NCI-H345 treated with DMSO at 0.1 percent for 48 hours (cell line): ENCODE measurements at regions not wholly inside any gene's neighbourhood (a gene's known extent, or its start where the extent isn't known, plus 50 kb on each side); places are given as distances from the start of the nearest gene placed in this dataset.

Experiments used
- DNase-seq: peaks from one replicate; lab custom pipeline; 2025; ENCODE audit not compliant: unreplicated experiment; lab: John Stamatoyannopoulos, UW

DNA sequence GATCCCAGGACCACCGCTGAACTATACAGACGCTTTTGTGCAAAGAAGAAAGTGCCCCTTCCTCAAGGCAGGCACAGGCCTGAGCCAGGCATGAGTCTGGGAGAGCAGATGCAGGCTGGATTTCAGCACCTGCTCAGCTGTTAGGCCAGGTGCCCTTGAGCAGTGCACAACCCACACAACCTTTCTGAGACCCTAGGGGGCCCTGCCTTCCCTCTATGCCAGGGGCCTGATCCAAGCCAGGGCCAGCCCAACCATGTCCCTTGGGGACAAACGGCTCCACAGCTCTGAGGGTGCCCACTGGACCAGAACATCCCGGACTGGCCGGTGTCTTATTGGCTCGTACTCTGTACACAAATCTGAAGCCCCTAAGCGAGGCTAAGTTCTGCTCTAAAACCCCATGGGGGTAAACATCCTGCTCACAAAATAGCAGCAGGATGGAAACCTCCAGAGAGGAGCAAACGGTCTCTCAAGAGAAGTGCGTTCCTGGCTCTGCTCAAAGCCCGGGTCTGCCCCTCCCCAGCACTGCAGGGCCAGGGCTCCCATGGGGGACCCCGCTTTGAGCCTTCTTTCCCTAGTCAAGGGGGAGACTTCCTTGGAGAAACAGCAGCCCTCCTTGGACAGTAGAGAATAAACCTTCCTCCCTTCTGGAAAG is 275.1 kb downstream of the NPHP4 start:
- no peak for DNase-seq

DNA sequence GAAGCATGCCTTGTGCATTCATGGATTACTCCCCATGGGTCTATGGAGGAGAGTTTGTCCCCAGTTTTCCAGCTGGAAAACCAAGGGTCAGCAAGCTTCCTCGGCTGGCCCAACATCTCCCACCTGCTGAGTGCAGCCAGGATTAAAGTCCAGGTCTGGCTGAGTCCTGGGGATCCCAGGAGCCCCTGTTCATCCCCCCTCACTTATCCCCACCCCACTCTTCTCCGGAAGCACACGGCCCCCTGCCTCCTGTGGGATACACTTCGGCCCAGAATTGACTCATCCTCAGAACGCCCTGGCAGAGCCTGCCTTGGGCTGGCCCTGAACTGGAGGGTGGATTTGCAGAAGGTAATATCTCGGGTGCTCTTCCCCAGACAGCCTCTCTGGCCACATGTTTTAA is 276.1 kb downstream of the NPHP4 start:
- no peak for DNase-seq

DNA sequence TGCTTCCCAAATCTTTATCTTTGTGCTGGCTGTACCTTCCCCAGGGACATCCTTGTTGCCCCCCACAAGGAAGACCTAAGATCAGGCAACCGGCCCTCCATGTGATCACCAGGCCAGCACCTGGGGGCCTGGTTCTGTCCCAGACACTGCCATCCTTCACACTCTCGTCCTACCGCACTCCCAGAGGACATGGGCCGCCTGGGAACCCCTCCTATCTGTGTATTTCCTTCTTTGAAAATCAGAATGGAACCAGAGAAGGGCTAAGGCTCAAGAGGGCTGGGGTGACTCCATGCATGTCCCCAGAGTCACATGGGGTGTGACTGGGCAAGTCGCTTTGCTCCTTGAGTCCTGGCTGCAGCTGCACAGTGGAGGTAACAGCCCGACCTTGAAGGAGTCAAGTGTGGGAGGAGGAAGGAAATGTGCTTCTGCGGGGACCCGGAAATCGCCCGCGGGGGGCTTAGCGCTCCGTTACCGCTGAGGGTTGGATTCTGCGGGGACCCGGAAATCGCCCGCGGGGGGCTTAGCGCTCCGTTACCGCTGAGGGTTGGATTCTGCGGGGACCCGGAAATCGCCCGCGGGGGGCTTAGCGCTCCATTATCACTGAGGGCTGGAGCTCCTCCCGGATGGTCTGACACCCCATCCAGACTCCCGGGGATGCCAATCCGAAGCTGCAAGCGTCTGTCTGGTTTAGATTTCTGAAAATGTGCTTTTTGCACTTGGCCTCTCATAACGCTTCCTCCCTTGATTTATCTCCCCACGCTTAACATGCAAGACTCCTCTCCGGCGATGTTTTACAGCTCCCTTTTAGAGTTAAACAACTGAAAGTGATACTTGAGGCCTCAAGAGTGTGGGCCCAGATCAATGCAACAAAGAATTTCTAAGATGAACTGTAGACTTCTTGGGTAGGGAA is 278.9 kb downstream of the NPHP4 start:
- DNase-seq: no peak

DNA sequence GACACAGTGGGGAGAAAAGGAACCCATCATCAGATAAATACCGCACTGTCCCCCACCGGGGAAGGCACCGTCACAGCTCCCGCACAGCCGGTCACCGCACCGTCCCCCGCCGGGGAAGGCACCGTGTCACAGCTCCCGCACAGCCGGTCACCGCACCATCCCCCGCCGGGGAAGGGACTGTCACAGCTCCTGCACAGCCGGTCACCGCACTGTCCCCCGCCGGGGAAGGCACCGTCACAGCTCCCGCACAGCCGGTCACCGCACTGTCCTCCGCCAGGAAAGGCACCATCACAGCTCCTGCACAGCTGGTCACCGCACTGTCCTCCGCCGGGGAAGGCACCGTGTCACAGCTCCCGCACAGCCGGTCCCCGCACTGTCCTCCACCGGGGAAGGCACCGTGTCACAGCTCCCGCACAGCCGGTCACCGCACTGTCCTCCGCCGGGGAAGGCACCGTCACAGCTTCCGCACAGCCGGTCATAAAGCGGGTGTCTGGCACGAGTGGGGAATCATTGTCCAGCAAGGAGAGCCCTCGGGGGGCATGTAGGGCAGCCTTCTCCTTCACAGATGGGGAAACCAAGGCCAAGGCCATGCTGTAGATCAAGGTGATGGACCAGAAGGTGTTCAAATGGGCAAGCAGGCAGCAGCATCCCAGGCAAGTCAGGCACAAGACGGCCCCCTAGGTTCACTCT is 280.1 kb downstream of the NPHP4 start:
- no peak for DNase-seq

DNA sequence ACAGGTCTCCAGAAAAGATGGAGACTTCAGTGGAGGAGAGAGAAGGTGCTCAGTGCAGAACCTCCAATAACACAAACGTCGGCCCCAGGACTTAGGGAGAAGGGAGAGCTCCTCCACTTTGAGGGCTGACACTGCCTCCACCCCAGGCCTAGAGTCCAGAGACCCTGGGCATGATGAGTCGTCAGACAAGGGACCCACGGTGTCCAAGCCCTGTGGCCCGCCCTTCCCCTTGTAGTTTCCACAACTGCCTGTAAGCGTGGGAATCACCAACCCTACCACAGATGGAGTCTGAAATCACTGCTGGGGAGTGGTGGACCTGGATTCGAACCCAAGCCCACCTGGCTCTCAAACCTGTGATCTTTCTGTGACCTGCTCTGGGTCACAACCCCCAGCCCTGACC is 281.1 kb downstream of the NPHP4 start:
- no peak for DNase-seq

DNA sequence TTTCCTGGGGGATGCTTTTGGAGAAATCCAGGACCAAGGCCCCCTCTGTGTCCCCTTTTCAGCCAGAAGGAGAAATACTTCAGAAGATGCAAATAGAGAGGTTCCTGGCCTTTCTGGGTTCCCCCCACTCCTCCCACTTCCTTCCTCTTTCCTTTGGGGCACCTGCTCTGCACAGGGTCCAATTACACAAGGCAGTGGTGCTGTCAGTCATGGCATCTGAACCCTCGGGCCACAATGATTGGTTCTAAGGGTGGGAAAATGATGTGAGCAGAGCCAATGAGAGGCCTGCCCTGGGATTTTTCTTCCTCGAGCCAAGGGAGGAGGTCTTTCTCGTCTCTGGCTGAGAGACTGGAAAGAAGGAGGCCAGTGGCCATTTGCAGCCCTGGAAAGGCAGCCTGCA is 282.2 kb downstream of the NPHP4 start:
- no peak for DNase-seq

DNA sequence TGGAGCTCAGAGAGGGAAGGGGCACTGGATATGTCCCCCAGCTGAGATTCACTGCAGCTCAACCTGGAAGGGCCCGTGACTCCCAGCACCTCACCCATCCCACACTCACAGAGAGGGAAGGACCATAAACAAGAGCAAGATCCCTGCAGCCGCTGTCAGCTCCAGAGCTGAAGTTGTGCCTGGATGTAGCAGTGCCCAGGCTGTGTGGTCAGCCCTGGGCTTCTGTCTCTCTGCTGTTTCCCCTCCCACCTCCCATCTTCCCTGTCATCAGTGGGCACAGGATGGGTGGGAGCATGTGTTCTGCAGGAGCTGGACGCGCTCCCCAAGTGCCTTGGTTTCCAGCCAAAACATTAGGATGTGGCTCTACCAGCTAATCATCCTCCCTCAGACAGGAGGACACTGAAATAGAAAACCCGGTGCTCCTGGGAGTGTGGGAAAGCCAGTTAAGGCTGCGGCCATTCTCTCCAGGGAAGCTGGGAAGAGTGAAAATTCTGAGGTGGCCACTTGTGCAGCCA is 282.7 kb downstream of the NPHP4 start:
- DNase-seq: no peak

DNA sequence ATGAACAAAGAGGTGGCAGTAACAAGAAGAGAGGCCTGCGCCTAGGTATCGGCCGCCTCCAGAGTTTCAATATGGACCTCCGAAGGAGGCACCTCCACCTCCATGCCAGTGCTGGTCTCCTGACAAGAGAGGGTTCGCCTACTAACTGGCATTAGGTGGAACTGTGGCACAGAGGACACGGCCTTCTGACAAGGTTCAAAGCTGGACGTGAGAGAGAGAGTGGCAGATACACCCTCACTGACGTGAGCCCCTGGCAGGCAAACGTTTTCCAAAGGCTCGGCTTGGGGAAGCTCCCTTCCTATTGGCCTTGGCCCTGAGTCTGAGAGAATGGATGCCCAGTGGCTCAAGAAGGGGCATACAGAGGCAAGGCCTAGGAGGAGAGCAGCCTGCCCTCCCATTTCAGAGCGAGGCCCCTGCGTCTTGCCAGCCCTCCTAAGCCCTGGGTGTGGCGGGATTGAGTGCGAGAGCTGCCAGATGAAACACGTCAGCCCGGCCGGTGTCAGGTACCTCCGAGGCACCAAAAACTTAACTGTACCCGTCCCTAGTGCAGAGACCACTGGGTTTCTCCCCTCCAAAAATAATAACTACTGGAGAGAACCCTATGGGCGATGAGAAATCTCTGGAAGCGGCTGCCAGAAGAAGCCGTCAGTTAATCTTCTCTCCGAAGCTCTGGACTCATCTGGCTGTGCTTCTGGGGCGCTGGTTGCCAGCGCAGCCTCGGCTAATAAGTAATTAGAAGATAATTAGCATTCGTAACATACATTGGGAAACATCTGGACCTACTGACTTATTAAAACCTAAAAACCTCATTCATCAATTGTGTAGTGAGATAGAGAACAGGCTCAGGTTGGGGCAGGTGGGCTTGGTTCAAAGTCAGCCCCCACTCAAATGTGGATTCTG is 283.6 kb downstream of the NPHP4 start:
- no peak for DNase-seq

DNA sequence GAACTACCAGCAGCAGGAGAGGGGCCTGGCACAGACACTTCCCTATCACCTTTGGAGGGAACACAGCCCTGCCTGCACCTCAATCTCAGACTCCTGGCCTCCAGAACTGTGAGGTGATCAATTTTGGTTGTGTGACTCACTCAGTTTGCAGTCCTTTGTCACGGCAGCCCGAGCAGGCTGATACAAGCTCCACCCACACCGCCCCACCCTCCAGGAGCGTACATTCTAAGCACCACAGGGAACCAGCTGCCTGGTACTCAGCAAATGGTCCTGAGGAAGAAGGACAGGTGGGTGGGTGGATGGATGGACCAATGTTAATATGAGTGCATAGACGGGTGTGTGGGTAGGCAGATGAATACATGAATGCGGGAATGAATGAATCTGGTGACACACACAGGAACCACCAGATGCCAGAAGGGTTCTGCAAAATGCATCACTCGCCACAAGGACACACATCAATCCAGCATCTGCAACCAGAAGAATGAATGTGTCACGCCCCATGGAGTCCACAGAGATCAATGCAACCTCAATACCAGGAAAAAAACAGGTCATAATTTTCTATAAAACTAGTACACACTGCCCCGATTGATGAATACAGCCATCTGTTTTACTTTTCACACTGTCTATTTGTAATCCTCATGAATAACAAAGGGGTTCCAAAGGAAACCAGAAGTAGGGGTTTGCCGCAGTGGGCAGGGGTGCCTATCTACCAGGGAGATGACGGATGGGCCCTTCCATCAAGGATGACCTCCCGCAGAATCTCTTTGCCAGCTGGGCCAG is 284.5 kb downstream of the NPHP4 start:
- no peak for DNase-seq

DNA sequence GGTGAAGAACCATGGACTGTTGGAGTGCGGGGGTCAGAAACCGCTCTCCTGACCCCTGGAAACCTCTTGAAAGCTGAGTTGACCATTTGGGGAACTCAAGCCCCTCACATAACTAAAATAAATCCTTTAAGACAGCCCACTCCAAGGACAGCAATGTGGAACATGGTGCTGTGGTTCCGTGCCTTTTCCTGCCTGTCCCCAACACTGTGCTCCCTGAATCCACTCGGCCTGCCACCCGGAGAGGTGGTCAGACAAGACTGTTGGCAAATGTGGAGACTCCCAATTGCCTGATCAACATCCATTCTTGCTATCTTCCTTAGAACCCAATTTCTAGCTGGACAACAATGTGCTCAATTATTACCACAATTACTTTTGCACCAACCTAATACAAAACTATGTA is 286.0 kb downstream of the NPHP4 start:
- no peak for DNase-seq

DNA sequence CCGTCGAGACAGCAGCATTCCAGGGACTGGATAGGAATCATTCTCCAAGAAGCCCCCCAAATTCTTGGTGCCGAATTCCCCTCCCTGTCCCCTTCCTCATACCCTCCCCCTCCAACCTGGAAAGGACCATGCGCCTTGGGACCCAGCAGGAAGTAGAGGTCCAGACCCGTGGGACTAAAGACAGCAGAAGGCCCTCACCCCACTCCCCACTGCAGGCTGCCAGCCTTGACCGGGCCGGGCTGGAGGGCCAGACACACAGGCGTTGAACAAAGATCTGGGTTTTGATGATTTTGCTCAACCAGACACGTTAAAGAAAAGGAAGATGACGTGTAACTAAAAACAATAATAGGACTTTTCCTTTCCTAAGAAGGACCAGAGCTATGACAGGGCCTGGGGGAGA is 286.5 kb downstream of the NPHP4 start:
- DNase-seq: no peak

DNA sequence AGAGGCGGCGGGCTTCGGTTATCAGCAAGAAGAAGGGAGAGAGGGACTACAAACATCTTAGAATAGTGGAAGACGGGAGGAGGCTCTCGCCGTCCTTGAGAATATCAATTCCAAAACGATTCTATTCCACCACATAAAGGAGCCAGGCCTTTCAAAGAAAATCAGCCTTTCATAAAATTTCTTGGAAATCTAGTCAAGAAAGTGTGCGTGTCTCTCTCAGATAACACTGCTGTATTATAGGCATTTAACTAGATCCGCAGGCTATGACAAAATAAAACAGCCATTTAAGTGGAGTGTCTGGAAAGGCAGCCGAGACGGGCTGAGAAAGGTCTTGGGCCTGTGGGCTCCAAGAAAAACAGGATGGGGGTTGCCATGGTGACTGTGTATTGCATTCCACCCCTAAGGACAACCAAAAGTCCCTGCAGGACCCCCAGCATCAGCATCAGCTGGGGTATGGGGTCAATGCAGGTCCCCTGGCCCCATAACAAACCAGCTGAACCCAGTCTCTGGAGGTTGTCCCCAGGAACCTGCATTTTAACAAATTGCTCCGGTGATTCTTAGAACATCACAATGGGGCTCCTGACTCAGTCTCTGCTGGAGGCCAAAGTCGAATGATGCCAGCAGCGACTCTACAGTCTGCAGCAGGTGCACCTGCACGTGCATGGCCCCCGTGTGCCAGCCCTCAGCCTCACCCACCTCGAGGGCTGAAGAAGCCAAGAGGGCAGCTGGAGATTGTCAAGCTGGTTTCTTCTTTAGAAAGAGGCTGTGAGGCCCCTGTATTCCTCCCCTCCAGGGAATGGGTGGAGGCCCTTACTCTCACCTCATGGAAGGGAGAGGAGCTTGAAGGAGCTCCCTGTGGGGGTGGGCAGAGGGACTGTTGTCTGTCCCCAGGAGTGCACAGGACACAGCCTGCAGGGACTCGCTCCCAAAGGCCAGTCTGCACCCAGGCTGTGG is 287.4 kb downstream of the NPHP4 start:
- DNase-seq: no peak

DNA sequence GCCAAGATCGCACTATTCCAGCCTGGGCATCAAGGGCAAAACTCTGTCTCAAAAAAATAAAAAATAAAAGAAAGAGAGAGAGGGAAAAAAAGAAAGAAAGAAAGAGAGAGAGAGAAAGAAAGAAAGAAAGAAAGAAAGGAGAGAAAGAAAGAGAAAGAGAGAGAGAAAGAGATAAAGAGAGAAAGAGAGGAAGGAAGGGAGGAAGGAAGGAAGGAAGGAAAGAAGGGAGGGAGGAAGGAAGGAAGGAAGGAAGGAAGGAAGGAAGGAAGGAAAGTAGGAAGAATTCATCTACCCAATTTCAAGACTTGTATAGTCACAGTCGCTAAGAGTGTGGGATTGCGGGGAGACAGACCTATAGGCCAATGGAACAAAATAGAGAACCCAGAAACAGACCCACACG is 290.6 kb downstream of the NPHP4 start:
- no peak for DNase-seq

DNA sequence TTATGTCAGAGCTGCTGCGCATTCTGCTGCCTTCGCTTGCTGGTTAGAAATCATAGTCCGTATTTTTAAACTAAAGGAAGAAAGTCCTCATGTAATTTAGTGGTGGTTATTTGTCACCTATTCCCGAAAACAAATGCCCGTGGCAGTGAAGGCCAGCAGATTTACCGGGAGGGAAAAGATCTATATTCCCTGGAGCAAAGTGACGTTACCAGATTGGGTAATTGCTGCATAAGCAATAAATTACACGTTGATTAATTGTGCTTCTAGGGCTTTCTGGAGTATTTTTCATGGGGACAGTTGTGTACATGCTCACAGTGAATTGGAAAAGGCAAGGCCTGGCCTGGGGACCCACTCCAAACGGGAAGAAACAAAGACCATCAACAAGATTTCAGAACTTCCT is 298.7 kb downstream of the NPHP4 start:
- no peak for DNase-seq

DNA sequence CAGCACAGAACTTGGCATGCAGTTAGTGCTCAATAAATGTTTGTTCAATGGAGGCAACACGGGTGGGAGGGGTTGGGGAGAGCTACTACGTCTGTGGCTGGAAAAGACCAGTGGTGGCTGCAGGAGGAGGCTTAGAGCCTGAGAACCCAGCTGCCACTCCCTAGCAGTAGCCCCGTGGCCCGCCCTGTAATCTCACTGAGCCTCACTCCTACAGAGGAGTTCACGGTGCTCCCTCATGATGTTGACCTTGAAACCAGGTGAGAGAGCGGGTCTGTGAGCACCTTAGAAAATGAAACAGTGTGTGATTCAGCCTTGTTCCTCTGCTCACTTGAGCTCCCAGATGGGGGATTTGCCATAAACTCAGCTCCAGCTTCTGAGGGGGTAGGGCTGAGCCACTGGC is 299.6 kb downstream of the NPHP4 start:
- no peak for DNase-seq

DNA sequence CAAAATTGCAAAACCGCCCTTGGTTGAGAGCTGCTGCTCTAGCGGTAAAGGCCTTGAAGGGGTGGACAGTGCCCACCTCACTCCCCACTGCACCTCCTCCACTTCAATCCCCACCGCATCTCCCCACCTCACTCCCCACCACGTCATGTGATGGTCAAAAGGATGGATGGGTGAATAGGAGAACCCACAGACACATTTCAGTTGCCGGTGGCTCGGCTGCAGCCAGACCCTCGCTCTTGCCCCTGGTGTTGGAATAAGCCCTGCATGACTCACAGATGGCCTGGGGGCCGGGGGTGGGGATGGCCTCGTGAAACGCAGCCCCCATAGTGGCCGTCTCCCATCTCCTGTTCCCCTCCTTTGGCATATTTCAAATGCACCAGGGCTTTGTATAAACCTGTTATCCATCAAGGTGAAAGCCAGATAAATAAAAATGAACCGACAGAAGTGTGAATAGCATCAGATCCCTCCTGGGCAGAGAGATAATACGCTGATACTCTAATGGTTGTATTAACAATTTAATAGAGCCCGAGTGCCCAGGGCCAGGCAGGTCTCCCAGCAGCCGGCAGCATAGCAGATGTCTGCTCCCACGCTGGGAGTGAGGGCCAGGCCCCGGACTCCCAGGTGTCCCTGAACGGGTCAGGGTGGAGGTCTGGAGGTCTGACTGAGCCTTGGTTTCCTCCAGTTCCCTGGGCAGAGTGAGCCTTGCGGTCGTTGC is 300.3 kb downstream of the NPHP4 start:
- no peak for DNase-seq

DNA sequence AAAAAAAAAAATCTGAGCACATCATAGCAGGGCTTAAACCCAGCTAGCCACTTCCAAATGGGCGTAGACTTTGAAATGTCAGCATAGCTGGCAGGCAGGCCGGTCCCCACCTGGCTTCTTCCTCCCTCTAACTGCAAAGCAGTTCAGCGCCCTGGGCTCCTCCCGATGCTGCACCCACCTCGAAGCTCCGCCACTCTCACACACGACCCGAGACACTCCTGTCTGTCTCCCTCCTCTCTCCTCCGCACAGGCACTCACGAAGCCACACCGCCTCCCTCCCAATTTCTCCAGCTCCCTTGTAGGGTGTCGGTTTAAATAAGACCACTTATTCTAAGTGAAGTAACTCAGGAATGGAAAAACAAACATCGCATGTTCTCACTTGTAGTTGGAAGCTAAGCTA is 301.3 kb downstream of the NPHP4 start:
- no peak for DNase-seq

DNA sequence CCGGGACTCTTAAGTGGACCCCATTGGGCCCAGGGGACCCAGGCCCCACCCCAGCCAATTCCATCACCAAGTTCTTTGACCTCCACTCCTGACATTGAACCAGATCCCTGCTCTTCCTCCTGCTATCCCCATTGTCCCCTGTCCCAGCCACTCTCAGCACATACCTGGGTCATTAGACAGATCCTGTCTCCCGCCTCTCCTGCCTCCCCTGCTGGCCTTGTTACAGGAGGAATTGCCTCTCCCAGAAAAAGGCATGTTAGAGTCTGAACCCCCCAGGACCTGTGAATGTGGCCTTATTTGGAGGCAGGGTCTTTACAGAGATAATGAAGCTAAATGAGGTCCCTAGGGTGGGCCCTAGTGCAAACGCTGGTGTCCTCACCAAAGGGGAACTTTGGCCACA is 301.9 kb downstream of the NPHP4 start:
- DNase-seq: no peak
